GM20000 (cell line): ENCODE measurements at regions not wholly inside any gene's neighbourhood (a gene's known extent, or its start where the extent isn't known, plus 50 kb on each side); places are given as distances from the start of the nearest gene placed in this dataset.

Experiments used
- DNase-seq: peaks from one replicate; pipeline ENCODE4 v3.0.0; 2012; ENCODE audit warnings: low spot score
- CTCF ChIP-seq: IDR thresholded peaks from 2 replicates; pipeline ENCODE4 v1.5.1; 2012; ENCODE audit warnings: mild to moderate bottlenecking, control low read depth; ENCODE audit errors: extremely low read depth, missing control alignments

GRCh38 chr17:36879027-36879426, 58.2 kb upstream of the LHX1 start:
- TF ChIP-seq CTCF, result no peak
- DNase-seq, result no peak

- DNase-seq, result no peak
These were observed 57.6 kb upstream of the LHX1 start for GRCh38 chr17:36879624-36880131.

DNA sequence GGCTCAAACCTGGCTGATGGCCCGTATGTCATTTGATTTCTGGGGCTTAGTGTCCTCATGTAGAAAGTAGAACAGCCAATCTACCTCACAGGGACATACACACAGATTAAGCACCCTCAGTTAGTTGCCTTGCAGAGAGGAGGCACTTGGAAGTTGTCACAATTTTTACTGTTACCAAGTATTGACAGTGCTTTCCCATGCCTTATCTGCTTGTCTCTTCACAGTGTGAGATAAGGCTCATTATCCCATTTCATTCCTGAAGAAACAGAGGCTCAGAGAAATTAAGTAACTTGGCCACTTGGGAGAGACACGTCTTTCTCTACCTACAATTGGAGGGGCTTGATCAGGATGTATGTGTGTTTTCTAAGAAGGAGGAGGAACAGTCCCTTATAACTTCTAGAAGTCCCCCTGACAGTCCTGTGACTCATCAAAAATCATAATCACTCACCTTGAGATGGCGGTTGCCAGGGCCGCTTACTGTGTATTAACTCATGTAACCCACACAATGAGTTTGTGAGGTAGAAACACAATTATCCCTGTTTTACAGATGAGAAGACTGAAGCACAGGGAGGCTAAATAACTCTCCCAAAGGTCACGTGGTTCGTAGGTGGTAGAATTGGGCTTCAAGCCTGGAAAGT, 56.9 kb upstream of the LHX1 start:
- TF ChIP-seq CTCF, result no peak
- DNase-seq, result no peak

More at GRCh38 chr17:36879624-36880131, 57.6 kb upstream of the LHX1 start:
- no peak for TF ChIP-seq CTCF

- TF ChIP-seq CTCF, result no peak
- DNase-seq, result no peak
These were observed 56.0 kb upstream of the LHX1 start for GRCh38 chr17:36881323-36881722.

DNA sequence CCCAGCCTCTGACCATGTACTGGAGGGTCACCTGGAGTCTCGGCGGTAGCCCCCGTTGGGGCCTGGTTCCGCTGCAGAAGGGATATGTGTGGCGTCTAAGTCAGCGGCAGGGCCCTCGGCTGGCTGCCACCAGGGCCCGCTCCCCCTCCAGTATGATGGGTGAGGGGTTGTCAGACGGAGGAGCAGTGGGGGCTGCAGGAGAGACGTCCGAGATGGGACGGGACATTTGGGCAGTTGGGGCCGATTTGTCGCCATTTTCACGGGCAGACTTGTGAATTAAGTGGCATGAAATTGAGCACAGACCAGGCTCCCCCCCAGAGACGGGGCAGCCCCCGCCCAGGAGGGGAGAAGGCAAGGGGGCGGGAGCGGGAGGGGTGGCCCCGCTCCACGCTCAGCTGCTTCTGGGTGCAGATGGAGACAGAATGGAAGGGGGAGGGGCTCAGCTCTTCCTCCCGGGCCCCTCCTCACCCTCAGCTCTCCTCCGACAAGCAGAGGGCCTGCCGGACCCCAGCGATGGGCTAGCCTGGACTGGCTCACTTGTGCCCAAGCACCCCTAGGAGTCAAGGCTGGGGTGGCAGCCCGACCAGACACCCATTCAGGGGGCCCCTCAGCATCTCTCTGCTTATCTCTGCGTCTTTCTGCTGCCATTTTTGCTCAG, 52.7 kb upstream of the LHX1 start:
- no peak for DNase-seq
- TF ChIP-seq CTCF, result no peak

DNA sequence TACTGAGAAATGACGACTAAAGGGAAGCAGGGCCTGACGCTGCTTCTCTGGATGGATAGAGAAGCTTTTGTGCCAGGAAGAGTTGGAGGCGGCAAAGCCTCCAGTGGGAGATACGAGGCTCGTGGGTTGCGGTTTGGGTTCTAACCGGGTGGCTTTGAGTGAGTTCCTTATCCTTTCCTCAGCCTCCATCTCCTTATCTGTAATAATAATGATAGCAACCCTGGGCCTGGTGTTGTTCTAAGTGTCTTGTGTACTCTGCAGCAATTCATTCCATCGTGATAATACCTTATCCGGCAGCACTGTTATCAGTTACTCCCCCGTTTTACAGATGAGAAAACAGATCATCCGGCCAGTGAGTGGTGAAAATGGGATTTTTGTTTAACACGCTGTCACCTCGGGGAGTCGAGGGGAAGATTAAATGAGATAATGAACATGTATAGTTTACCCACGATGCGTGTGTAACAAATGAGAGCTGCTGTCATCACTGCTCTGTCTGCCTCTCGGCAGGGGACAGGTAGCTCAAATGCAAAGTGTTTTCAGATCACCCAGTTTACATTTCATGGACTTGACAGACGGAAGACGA, 52.0 kb upstream of the LHX1 start:
- no peak for TF ChIP-seq CTCF
- DNase-seq, result no peak

- DNase-seq, result no peak
- TF ChIP-seq CTCF, result no peak
These were observed 51.4 kb upstream of the LHX1 start for GRCh38 chr17:36885771-36886377.
